BE2C (cell line): ENCODE measurements at regions not wholly inside any gene's neighbourhood (a gene's known extent, or its start where the extent isn't known, plus 50 kb on each side); places are given as distances from the start of the nearest gene placed in this dataset.

Experiments used
- DNase-seq: peaks from one replicate; pipeline ENCODE4 v3.0.0-alpha.2; 2020
- H3K27me3 ChIP-seq: fragments of 250-450 bp; sonication (Bioruptor Pico); 2 replicates; pipeline ENCODE4 v1.5.1; 2020; ENCODE audit warnings: mild to moderate bottlenecking
- H3K36me3 ChIP-seq: fragments of 250-450 bp; sonication (Bioruptor Pico); 2 replicates; pipeline ENCODE4 v1.5.1; 2020; ENCODE audit warnings: mild to moderate bottlenecking
- H3K4me1 ChIP-seq: fragments of 250-450 bp; sonication (Bioruptor Pico); 2 replicates; pipeline ENCODE4 v1.5.1; 2020
- H3K4me3 ChIP-seq: 2 replicates; pipeline ENCODE4 v1.5.1; 2011; ENCODE audit warnings: low read depth, low read length
- H3K9me3 ChIP-seq: fragments of 250-450 bp; sonication (Bioruptor Pico); 2 replicates; pipeline ENCODE4 v1.5.1; 2020
- CTCF ChIP-seq: IDR thresholded peaks from 2 replicates; pipeline ENCODE4 v1.5.1; 2012; ENCODE audit warnings: mild to moderate bottlenecking, low read depth, low read length

- H3K9me3 ChIP-seq: no peaks in the 10 kb centered on the region
- H3K4me1 ChIP-seq: no peaks in the 10 kb centered on the region
- no peak for DNase-seq
- no peak overlapping the region for H3K4me3 ChIP-seq
- no peaks in the 10 kb centered on the region for H3K36me3 ChIP-seq
- TF ChIP-seq CTCF: no peak
- H3K27me3 ChIP-seq: peaks cover 4% of the 10 kb centered on the region
Observed at GRCh38 chr20:7654231-7654630, 286.0 kb downstream of the HAO1 start.

DNA sequence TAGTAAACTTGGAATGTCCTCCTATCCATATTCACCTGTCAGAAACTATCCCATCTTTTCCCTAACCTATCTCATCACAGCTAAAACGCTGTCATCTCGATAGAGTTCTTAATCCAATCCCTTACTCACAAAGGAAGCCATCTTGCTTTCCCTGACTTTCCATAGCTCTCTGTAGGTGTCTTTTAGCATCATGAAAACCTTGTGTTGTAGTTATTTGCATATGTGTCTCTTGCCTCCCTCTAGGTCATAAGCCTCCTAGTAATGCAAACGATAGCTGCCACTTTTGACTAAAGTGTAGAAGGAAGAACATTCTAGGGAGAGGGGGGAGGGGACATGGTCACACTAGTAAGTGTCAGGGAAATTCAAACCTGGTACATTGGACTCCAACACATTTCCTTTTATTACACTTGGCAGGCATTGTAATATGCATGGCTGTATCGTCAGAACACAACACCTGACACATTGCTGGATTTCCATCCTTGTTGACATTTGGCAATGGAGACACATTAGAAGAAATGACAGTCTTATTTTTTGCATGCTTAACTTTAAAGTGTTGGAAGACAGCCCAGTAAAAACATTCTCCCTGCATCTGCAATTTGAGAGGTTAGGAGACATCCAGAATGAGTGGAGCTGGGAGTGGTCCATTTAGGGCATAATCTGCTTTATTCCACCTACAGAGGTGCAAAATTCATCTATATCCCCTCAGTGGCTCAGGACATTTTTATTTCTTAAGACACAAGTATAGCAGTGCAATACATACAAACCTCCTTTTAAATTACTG, 283.4 kb downstream of the HAO1 start:
- Histone ChIP-seq H3K36me3 (no peaks in the 10 kb centered on the region), H3K27me3 (no peaks in the 10 kb centered on the region), H3K9me3 (no peaks in the 10 kb centered on the region), H3K4me1 (no peaks in the 10 kb centered on the region), H3K4me3 (no peak overlapping the region)
- DNase-seq: no peak
- no peak for TF ChIP-seq CTCF

- no peak overlapping the region for H3K4me3 ChIP-seq
- no peak for TF ChIP-seq CTCF
- no peaks in the 10 kb centered on the region for H3K4me1 ChIP-seq
- H3K36me3 ChIP-seq: no peaks in the 10 kb centered on the region
- H3K27me3 ChIP-seq: no peaks in the 10 kb centered on the region
- no peaks in the 10 kb centered on the region for H3K9me3 ChIP-seq
- no peak for DNase-seq
Observed at GRCh38 chr20:7657569-7657968, 282.7 kb downstream of the HAO1 start.

GRCh38 chr20:7660165-7660564, 280.1 kb downstream of the HAO1 start:
- H3K4me1 ChIP-seq: no peaks in the 10 kb centered on the region
- no peaks in the 10 kb centered on the region for H3K9me3 ChIP-seq
- no peak for TF ChIP-seq CTCF
- no peaks in the 10 kb centered on the region for H3K36me3 ChIP-seq
- DNase-seq: no peak
- no peak overlapping the region for H3K4me3 ChIP-seq
- no peaks in the 10 kb centered on the region for H3K27me3 ChIP-seq

DNA sequence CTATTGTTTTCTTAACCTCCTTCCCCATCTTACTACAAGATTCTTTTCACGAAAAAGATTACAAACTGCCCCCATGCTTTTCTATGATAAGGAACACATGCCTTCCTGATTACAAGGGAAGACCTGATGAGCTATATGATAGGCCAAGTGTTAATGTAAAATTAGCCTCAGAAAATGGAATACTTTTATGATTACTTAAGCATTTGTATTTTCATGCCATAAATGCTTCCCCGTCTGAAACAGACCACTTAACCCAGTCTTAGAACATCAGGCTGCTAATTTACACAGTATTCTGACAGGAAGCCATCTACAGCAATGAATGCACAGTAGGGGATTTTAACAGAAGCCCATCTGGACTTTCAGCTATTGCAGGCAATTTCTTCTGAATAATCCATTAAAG, 274.9 kb downstream of the HAO1 start:
- Histone ChIP-seq H3K9me3 (no peaks in the 10 kb centered on the region), H3K36me3 (no peaks in the 10 kb centered on the region), H3K4me3 (no peak overlapping the region), H3K4me1 (no peaks in the 10 kb centered on the region), H3K27me3 (no peaks in the 10 kb centered on the region)
- DNase-seq: no peak
- TF ChIP-seq CTCF: no peak

DNA sequence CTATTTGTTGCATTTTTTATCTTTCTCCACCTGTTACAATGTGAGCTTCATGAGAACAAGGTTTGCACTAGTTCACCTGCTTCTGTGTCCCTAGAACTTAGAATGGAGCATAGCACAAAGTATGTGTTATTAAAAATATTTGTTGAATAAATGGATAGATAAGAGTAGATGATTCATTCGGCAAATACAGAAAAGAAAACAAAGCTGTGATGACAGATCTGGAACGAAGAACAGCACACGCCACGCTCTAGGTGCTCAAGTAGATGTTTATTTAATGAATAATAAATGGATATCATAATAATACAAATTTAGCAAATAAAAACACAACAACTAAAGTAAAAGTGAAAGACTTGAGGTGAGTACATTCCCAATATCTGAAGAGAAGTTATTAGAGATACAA, 273.1 kb downstream of the HAO1 start:
- no peak for DNase-seq
- no peak for TF ChIP-seq CTCF
- no peaks in the 10 kb centered on the region for H3K4me1 ChIP-seq
- H3K27me3 ChIP-seq: no peaks in the 10 kb centered on the region
- H3K36me3 ChIP-seq: no peaks in the 10 kb centered on the region
- H3K4me3 ChIP-seq: no peak overlapping the region
- no peaks in the 10 kb centered on the region for H3K9me3 ChIP-seq
